GM23338 (cell line): ENCODE measurements at regions not wholly inside any gene's neighbourhood (a gene's known extent, or its start where the extent isn't known, plus 50 kb on each side); places are given as distances from the start of the nearest gene placed in this dataset.

Experiments
- ATAC-seq: fragments of 200-7000 bp; cut with Tn5 transposase; 3 replicates; pipeline ENCODE4 v1.9.1; 2020
- DNase-seq: peaks from one replicate; pipeline ENCODE4 v3.0.0-alpha.2; 2015; ENCODE audit warnings: low spot score
- H2AFZ ChIP-seq: fragments of 200-600 bp; sonication (generic); 2 replicates; pipeline ENCODE4 v1.8.0; 2016; ENCODE audit warnings: antibody characterized with exemption, mild to moderate bottlenecking, moderate library complexity
- H3F3A ChIP-seq: fragments of 200-600 bp; sonication (generic); replicated peaks from 2 replicates; pipeline ENCODE4 v1.8.0; 2017; ENCODE audit warnings: antibody characterized with exemption, mixed run types, low read depth
- H3K27ac ChIP-seq: fragments of 200-600 bp; sonication (generic); 2 replicates; pipeline ENCODE4 v1.6.1; 2016; ENCODE audit warnings: low read depth
- H3K27me3 ChIP-seq: fragments of 200-600 bp; sonication (generic); 2 replicates; pipeline ENCODE4 v1.8.0; 2016; ENCODE audit warnings: mild to moderate bottlenecking, mixed run types, moderate library complexity; ENCODE audit not compliant: insufficient read depth
- H3K36me3 ChIP-seq: fragments of 200-600 bp; sonication (generic); 2 replicates; pipeline ENCODE4 v1.8.0; 2016; ENCODE audit warnings: mild to moderate bottlenecking; ENCODE audit not compliant: insufficient read depth
- H3K4me1 ChIP-seq: fragments of 200-600 bp; sonication (generic); 2 replicates; pipeline ENCODE4 v1.8.0; 2016; ENCODE audit warnings: mild to moderate bottlenecking, moderate library complexity; ENCODE audit not compliant: insufficient read depth
- H3K4me2 ChIP-seq: fragments of 200-600 bp; sonication (generic); 2 replicates; pipeline ENCODE4 v1.7.1; 2017; ENCODE audit warnings: mixed run types
- H3K4me3 ChIP-seq: fragments of 200-600 bp; sonication (generic); 2 replicates; pipeline ENCODE4 v1.6.1; 2016; ENCODE audit warnings: mixed run types
- H3K79me2 ChIP-seq: fragments of 200-600 bp; sonication (generic); replicated peaks from 2 replicates; pipeline ENCODE4 v1.8.0; 2017; ENCODE audit warnings: mild to moderate bottlenecking; ENCODE audit not compliant: insufficient read depth
- H3K9me2 ChIP-seq: fragments of 200-600 bp; sonication (generic); 2 replicates; pipeline ENCODE4 v1.8.0; 2017; ENCODE audit not compliant: insufficient read depth
- H4K20me1 ChIP-seq: fragments of 200-600 bp; sonication (generic); replicated peaks from 2 replicates; pipeline ENCODE4 v1.8.0; 2017; ENCODE audit warnings: mild to moderate bottlenecking; ENCODE audit not compliant: insufficient read depth
- H3K27ac Mint-ChIP-seq: 2 replicates; pipeline ENCODE4 v1.8.0; 2020; ENCODE audit warnings: inconsistent platforms, mild to moderate bottlenecking, moderate library complexity, mixed read lengths
- H3K27me3 Mint-ChIP-seq: 3 replicates; pipeline ENCODE4 v1.8.0; 2022; ENCODE audit warnings: low read depth, mild to moderate bottlenecking, moderate library complexity, mixed read lengths, inconsistent platforms; ENCODE audit not compliant: insufficient read depth, poor library complexity
- H3K36me3 Mint-ChIP-seq: 3 replicates; pipeline ENCODE4 v1.8.0; 2021; ENCODE audit warnings: low read depth, mild to moderate bottlenecking, inconsistent platforms, moderate library complexity, mixed read lengths
- H3K4me1 Mint-ChIP-seq: 3 replicates; pipeline ENCODE4 v1.8.0; 2020; ENCODE audit warnings: mild to moderate bottlenecking, inconsistent platforms, mixed read lengths
- H3K4me3 Mint-ChIP-seq: 3 replicates; pipeline ENCODE4 v1.8.0; 2021; ENCODE audit warnings: moderate library complexity, mild to moderate bottlenecking, inconsistent platforms, mixed read lengths
- H3K9me3 Mint-ChIP-seq: 3 replicates; pipeline ENCODE4 v1.8.0; 2020; ENCODE audit warnings: moderate library complexity, mild to moderate bottlenecking, inconsistent platforms, mixed read lengths
- CREB1 ChIP-seq: fragments of 250-450 bp; sonication (Bioruptor Pico); IDR thresholded peaks from 2 replicates; pipeline ENCODE4 v1.5.0; 2020; ENCODE audit warnings: low read depth, mild to moderate bottlenecking, moderate library complexity
- EZH2 ChIP-seq: fragments of 200-600 bp; sonication (generic); IDR thresholded peaks from one replicate; pipeline ENCODE4 v1.8.0; 2017; ENCODE audit warnings: antibody characterized with exemption, mild to moderate bottlenecking, low read depth; ENCODE audit not compliant: unreplicated experiment
- NANOG ChIP-seq: IDR thresholded peaks from 2 replicates; pipeline ENCODE4 v1.6.1; 2016; ENCODE audit warnings: antibody characterized with exemption, borderline replicate concordance
- POLR2AphosphoS5 ChIP-seq: IDR thresholded peaks from 2 replicates; pipeline ENCODE4 v1.6.1; 2016; ENCODE audit warnings: antibody characterized with exemption, low read depth
- REST ChIP-seq: IDR thresholded peaks from one replicate; pipeline ENCODE4 v1.6.1; 2018; ENCODE audit warnings: antibody characterized with exemption; ENCODE audit not compliant: unreplicated experiment
- STAT1 ChIP-seq: IDR thresholded peaks from one replicate; pipeline ENCODE4 v1.6.1; 2016; ENCODE audit warnings: antibody characterized with exemption; ENCODE audit not compliant: unreplicated experiment
- ZNF114 ChIP-seq: fragments of 250-450 bp; sonication (Bioruptor Pico); IDR thresholded peaks from 2 replicates; pipeline ENCODE4 v1.5.0; 2020; ENCODE audit warnings: mild to moderate bottlenecking, moderate library complexity
- ZNF331 ChIP-seq: fragments of 250-450 bp; sonication (Bioruptor Pico); IDR thresholded peaks from 2 replicates; pipeline ENCODE4 v1.5.0; 2020; ENCODE audit warnings: low read depth, mild to moderate bottlenecking, moderate library complexity
- ZNF462 ChIP-seq: fragments of 250-450 bp; sonication (Bioruptor Pico); IDR thresholded peaks from 2 replicates; pipeline ENCODE4 v1.5.0; 2020; ENCODE audit warnings: mild to moderate bottlenecking, moderate library complexity

- no peak for TF ChIP-seq REST
- TF ChIP-seq ZNF462 (CRISPR knock-in tag): no peak
- TF ChIP-seq ZNF114 (CRISPR knock-in tag): no peak
Observed at GRCh38 chr4:141524116-141524515, 112.3 kb upstream of the IL15 start (continued).

- H3K27me3 Mint-ChIP-seq: no peaks in the 10 kb centered on the region
- Histone ChIP-seq H4K20me1 (no peaks in the 10 kb centered on the region), H3K4me2 (no peak overlapping the region), H3K27ac (no peak overlapping the region), H3K36me3 (no peaks in the 10 kb centered on the region), H2AFZ (no peak overlapping the region), H3K27me3 (no peaks in the 10 kb centered on the region), H3K9me2 (no peaks in the 10 kb centered on the region), H3K4me3 (no peak overlapping the region), H3F3A (no peaks in the 10 kb centered on the region), H3K79me2 (no peaks in the 10 kb centered on the region), H3K4me1 (no peaks in the 10 kb centered on the region)
- H3K27ac Mint-ChIP-seq: no peak overlapping the region
- DNase-seq (no peak), ATAC-seq (no peak)
- H3K36me3 Mint-ChIP-seq: no peaks in the 10 kb centered on the region
- peaks cover 6% of the 10 kb centered on the region; the same call in 2 of the 3 replicates for H3K9me3 Mint-ChIP-seq
- H3K4me3 Mint-ChIP-seq: no peak overlapping the region
- no peaks in the 10 kb centered on the region for H3K4me1 Mint-ChIP-seq
- TF ChIP-seq POLR2AphosphoS5: no peak
- no peak for TF ChIP-seq EZH2
- no peak for TF ChIP-seq ZNF114 (CRISPR knock-in tag)
- TF ChIP-seq NANOG: no peak
- TF ChIP-seq CREB1 (CRISPR knock-in tag): no peak
- no peak for TF ChIP-seq STAT1
- no peak for TF ChIP-seq ZNF331
Observed at GRCh38 chr4:141524841-141525240, 111.5 kb upstream of the IL15 start.
